ENCODE measurements at regions not wholly inside any gene's neighbourhood (a gene's known extent, or its start where the extent isn't known, plus 50 kb on each side); places are given as distances from the start of the nearest gene placed in this dataset.

GRCh38 chr3:29079358-29079757, 201.5 kb upstream of the RBMS3 start:
- TF ChIP-seq, protein P1, sequence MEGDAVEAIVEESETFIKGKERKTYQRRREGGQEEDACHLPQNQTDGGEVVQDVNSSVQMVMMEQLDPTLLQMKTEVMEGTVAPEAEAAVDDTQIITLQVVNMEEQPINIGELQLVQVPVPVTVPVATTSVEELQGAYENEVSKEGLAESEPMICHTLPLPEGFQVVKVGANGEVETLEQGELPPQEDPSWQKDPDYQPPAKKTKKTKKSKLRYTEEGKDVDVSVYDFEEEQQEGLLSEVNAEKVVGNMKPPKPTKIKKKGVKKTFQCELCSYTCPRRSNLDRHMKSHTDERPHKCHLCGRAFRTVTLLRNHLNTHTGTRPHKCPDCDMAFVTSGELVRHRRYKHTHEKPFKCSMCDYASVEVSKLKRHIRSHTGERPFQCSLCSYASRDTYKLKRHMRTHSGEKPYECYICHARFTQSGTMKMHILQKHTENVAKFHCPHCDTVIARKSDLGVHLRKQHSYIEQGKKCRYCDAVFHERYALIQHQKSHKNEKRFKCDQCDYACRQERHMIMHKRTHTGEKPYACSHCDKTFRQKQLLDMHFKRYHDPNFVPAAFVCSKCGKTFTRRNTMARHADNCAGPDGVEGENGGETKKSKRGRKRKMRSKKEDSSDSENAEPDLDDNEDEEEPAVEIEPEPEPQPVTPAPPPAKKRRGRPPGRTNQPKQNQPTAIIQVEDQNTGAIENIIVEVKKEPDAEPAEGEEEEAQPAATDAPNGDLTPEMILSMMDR (IDR thresholded peaks at IDR 0.05) = no peak
- TF ChIP-seq POLR2A (IDR thresholded peaks at IDR 0.05) = no peak

Measured in lower leg skin (tissue), 3 donors.